Dendritic cell treated with granulocyte-macrophage colony-stimulating factor and Interleukin-4, amounts not matched to agents 40 ng/mL and 50 ng/mL, for 4 days (primary cell): ENCODE measurements at regions not wholly inside any gene's neighbourhood (a gene's known extent, or its start where the extent isn't known, plus 50 kb on each side); places are given as distances from the start of the nearest gene placed in this dataset.
"Not testable (repeated sequence)": the region's sequence is repeated elsewhere in the genome, so short reads cannot be mapped to it uniquely, and the experiment has no call there.

Experiments used
- H3K27ac Mint-ChIP-seq: one replicate; pipeline ENCODE4 v1.8.0; 2022; ENCODE audit warnings: mild to moderate bottlenecking, mixed read lengths
- H3K27me3 Mint-ChIP-seq: one replicate; pipeline ENCODE4 v1.8.0; 2022; ENCODE audit warnings: mild to moderate bottlenecking, mixed read lengths
- H3K36me3 Mint-ChIP-seq: one replicate; pipeline ENCODE4 v1.8.0; 2022; ENCODE audit warnings: low read depth, mixed read lengths
- H3K4me1 Mint-ChIP-seq: one replicate; pipeline ENCODE4 v1.8.0; 2022; ENCODE audit warnings: low read depth, mixed read lengths
- H3K4me3 Mint-ChIP-seq: one replicate; pipeline ENCODE4 v1.8.0; 2022; ENCODE audit warnings: mild to moderate bottlenecking, moderate library complexity, mixed read lengths
- H3K9me3 Mint-ChIP-seq: one replicate; pipeline ENCODE4 v1.8.0; 2022; ENCODE audit warnings: mixed read lengths
- intact Hi-C: fragments of 100-400 bp; cut with micrococcal nuclease; formaldehyde crosslinking; loops from one replicate; pipeline ENCODE4 v1.15.0; 2022

DNA sequence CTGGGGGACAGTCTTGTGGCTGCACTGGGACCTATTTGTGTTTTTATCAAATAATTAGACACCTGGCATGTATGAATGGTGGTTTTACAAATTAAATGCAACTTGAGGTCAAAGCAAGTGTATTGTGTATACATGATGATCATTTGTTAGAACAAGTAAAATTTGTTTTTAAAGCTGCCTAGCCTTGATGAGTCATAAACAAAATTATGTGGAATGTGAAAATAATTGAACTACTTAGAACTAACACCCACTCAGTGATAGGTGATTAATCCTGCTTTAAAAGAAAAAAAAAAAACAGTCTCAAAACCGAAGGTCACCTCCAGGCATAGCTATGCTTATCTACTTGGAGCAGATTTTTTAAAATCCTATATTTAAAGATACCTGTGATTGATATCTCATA, 770.3 kb upstream of the SLITRK5 start:
- Mint-ChIP-seq H3K9me3 (peaks cover 27% of the 10 kb centered on the region), H3K27me3 (no peaks in the 10 kb centered on the region), H3K4me3 (no peak overlapping the region), H3K36me3 (no peaks in the 10 kb centered on the region), H3K4me1 (no peaks in the 10 kb centered on the region), H3K27ac (no peak overlapping the region)
- intact Hi-C loops: no loop called here

GRCh38 chr13:86906127-86906874, 764.9 kb upstream of the SLITRK5 start:
- intact Hi-C loops: no loop called here
- H3K27me3 Mint-ChIP-seq: no peaks in the 10 kb centered on the region
- peaks cover 8% of the 10 kb centered on the region for H3K9me3 Mint-ChIP-seq
- H3K27ac Mint-ChIP-seq: no peak overlapping the region
- H3K4me3 Mint-ChIP-seq: no peak overlapping the region
- H3K4me1 Mint-ChIP-seq: no peaks in the 10 kb centered on the region
- H3K36me3 Mint-ChIP-seq: no peaks in the 10 kb centered on the region

DNA sequence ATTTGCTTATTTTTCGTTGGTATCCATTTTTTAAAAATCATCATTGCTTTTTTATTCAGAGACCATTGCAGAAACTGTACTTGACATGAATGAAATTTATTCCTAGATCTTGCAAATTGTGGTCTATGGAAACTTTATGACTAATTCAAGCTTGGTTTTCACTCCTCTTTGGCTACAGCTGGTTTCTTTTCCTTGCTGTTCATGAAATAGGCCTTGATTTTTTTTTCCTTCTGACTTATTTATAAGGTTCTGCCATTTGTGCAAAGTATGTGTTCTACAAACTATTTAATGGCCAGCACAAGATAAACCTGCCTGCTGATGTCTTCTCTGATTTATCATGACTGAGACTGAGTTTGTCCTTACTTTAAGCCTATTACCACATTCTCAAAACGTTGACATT, 764.0 kb upstream of the SLITRK5 start:
- H3K27me3 Mint-ChIP-seq: no peaks in the 10 kb centered on the region
- no peak overlapping the region for H3K27ac Mint-ChIP-seq
- no peaks in the 10 kb centered on the region for H3K36me3 Mint-ChIP-seq
- no peak overlapping the region for H3K4me3 Mint-ChIP-seq
- H3K4me1 Mint-ChIP-seq: no peaks in the 10 kb centered on the region
- intact Hi-C loops: no loop called here
- peaks cover 8% of the 10 kb centered on the region for H3K9me3 Mint-ChIP-seq

GRCh38 chr13:86909318-86909717, 761.9 kb upstream of the SLITRK5 start:
- Mint-ChIP-seq H3K27me3 (no peaks in the 10 kb centered on the region), H3K9me3 (peaks cover 13% of the 10 kb centered on the region), H3K4me3 (no peak overlapping the region), H3K27ac (no peak overlapping the region), H3K4me1 (no peaks in the 10 kb centered on the region), H3K36me3 (no peaks in the 10 kb centered on the region)
- intact Hi-C loops: no loop called here

DNA sequence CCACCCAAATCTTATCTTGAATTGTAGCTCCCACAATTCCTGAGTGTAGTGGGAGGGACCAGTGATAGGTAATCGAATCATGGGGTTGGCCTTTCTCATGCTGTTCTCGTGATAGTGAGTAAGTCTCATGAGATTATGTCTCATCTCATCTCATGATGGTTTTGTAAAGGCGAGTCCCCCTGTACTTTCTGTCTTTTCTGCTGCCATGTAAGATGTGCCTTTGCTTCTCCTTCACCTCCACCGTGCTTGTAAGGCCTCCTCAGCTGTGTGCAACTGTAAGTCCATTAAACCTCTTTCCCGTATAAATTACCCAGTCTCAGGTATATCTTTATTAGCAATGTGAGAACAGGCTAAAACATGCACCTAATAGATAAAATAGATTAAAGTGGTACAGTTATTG, 756.4 kb upstream of the SLITRK5 start:
- H3K27me3 Mint-ChIP-seq: no peaks in the 10 kb centered on the region
- H3K36me3 Mint-ChIP-seq: no peaks in the 10 kb centered on the region
- H3K4me3 Mint-ChIP-seq: no peak overlapping the region
- H3K9me3 Mint-ChIP-seq: peaks cover 37% of the 10 kb centered on the region
- intact Hi-C loops: no loop called here
- H3K4me1 Mint-ChIP-seq: no peaks in the 10 kb centered on the region
- no peak overlapping the region for H3K27ac Mint-ChIP-seq

- H3K27ac Mint-ChIP-seq, H3K4me1 Mint-ChIP-seq, H3K36me3 Mint-ChIP-seq, H3K4me3 Mint-ChIP-seq, H3K27me3 Mint-ChIP-seq, intact Hi-C loops: not testable (repeated sequence)
- H3K9me3 Mint-ChIP-seq: peaks cover 34% of the 10 kb centered on the region
These were observed 753.7 kb upstream of the SLITRK5 start for GRCh38 chr13:86917438-86917837.

GRCh38 chr13:86918682-86919081, 752.5 kb upstream of the SLITRK5 start:
- H3K9me3 Mint-ChIP-seq: peaks cover 34% of the 10 kb centered on the region
- H3K4me1 Mint-ChIP-seq: no peaks in the 10 kb centered on the region
- H3K4me3 Mint-ChIP-seq: no peak overlapping the region
- intact Hi-C loops: no loop called here
- no peak overlapping the region for H3K27ac Mint-ChIP-seq
- no peaks in the 10 kb centered on the region for H3K27me3 Mint-ChIP-seq
- no peaks in the 10 kb centered on the region for H3K36me3 Mint-ChIP-seq

- Mint-ChIP-seq H3K9me3 (peaks cover 35% of the 10 kb centered on the region), H3K4me3 (no peak overlapping the region), H3K4me1 (no peaks in the 10 kb centered on the region), H3K27me3 (no peaks in the 10 kb centered on the region), H3K27ac (no peak overlapping the region), H3K36me3 (no peaks in the 10 kb centered on the region)
- intact Hi-C loops: no loop called here
These were observed 750.2 kb upstream of the SLITRK5 start for GRCh38 chr13:86920961-86921360.

- H3K9me3 Mint-ChIP-seq: peaks cover 35% of the 10 kb centered on the region
- no peaks in the 10 kb centered on the region for H3K36me3 Mint-ChIP-seq
- H3K27me3 Mint-ChIP-seq: no peaks in the 10 kb centered on the region
- H3K4me3 Mint-ChIP-seq: no peak overlapping the region
- intact Hi-C loops: no loop called here
- H3K4me1 Mint-ChIP-seq: no peaks in the 10 kb centered on the region
- H3K27ac Mint-ChIP-seq: no peak overlapping the region
These were observed 748.2 kb upstream of the SLITRK5 start for GRCh38 chr13:86922936-86923335.

DNA sequence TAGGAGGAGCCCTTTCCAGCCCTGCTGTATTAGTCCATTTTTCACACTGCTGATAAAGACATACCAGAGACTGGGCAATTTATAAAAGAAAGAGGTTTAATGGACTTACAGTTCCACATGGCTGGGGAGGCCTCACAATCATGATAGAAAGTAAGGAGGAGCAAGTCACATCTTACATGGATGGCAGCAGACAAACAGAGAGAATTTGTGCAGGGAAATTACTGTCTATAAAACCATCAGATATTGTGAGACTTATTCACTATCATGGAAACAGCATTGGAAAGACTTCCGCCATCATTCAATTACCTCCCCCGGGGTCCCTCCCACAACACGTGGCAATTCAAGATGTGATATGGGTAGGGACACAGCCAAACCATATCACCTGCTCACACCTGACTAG, 744.3 kb upstream of the SLITRK5 start:
- H3K4me1 Mint-ChIP-seq, H3K27me3 Mint-ChIP-seq, H3K27ac Mint-ChIP-seq, H3K4me3 Mint-ChIP-seq, intact Hi-C loops, H3K36me3 Mint-ChIP-seq: not testable (repeated sequence)
- H3K9me3 Mint-ChIP-seq: peaks cover 35% of the 10 kb centered on the region

DNA sequence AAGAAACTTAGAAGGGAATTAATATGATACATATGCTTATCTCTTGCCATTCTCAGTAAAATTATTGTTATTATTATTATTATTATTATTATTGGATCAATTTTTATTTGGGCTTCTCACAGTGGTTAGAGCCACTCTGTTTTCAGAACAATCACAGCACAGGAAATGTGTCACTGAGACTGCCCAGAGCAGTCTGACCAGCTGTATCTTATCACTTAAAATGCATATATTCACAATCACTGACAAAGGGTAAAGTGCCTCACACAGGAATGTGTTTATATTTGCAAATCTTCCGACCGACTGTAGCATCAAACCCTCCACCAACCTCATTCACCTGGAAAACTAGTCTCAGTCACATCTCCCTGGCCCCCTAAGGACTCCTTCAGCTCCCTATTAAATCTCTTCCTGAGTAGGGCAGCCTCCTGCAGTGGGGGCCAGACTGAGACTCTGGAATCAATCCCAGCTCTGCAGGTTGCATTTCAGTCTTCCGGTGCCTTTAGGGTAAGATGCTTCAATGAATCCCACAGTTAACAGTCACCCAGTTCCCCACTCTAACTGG, 738.3 kb upstream of the SLITRK5 start:
- H3K27ac Mint-ChIP-seq: no peak overlapping the region
- no peak overlapping the region for H3K4me3 Mint-ChIP-seq
- intact Hi-C loops: no loop called here
- H3K9me3 Mint-ChIP-seq: no peaks in the 10 kb centered on the region
- H3K27me3 Mint-ChIP-seq: no peaks in the 10 kb centered on the region
- no peaks in the 10 kb centered on the region for H3K4me1 Mint-ChIP-seq
- H3K36me3 Mint-ChIP-seq: no peaks in the 10 kb centered on the region

GRCh38 chr13:86933676-86934075, 737.5 kb upstream of the SLITRK5 start:
- no peaks in the 10 kb centered on the region for H3K4me1 Mint-ChIP-seq
- H3K36me3 Mint-ChIP-seq: no peaks in the 10 kb centered on the region
- no peak overlapping the region for H3K4me3 Mint-ChIP-seq
- no peaks in the 10 kb centered on the region for H3K9me3 Mint-ChIP-seq
- no peak overlapping the region for H3K27ac Mint-ChIP-seq
- H3K27me3 Mint-ChIP-seq: no peaks in the 10 kb centered on the region
- intact Hi-C loops: no loop called here

GRCh38 chr13:86937316-86937715, 733.9 kb upstream of the SLITRK5 start:
- intact Hi-C loops: no loop called here
- Mint-ChIP-seq H3K27me3 (no peaks in the 10 kb centered on the region), H3K4me3 (no peak overlapping the region), H3K27ac (no peak overlapping the region), H3K9me3 (peaks cover 5% of the 10 kb centered on the region), H3K36me3 (no peaks in the 10 kb centered on the region), H3K4me1 (no peaks in the 10 kb centered on the region)

DNA sequence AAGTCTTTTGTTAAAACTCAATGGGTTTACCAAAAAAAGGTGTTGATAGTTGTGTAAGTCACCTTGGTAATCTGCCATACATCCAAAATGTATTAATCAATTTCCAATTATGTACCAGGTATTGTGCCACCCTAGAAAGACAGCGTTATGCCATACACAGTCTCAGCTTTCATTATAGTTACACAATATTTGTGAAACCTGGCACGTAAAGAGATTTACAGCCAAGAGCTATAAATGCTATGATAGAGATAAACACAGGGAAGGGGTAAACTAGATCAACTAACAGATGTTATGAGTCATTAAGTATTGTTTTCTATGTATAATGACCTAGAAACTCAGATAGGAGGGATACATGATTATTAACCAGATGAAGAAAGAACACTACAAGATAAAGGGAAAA, 725.6 kb upstream of the SLITRK5 start:
- H3K27me3 Mint-ChIP-seq: no peaks in the 10 kb centered on the region
- no peak overlapping the region for H3K27ac Mint-ChIP-seq
- H3K4me1 Mint-ChIP-seq: no peaks in the 10 kb centered on the region
- H3K9me3 Mint-ChIP-seq: peaks cover 2% of the 10 kb centered on the region
- intact Hi-C loops: no loop called here
- no peaks in the 10 kb centered on the region for H3K36me3 Mint-ChIP-seq
- H3K4me3 Mint-ChIP-seq: no peak overlapping the region

GRCh38 chr13:86946734-86947133, 724.4 kb upstream of the SLITRK5 start:
- Mint-ChIP-seq H3K27me3 (no peaks in the 10 kb centered on the region), H3K4me3 (no peak overlapping the region), H3K9me3 (no peaks in the 10 kb centered on the region), H3K27ac (no peak overlapping the region), H3K36me3 (no peaks in the 10 kb centered on the region), H3K4me1 (no peaks in the 10 kb centered on the region)
- intact Hi-C loops: no loop called here
